CD4-positive, CD25-positive, alpha-beta regulatory T cell (primary cell): ENCODE measurements at regions not wholly inside any gene's neighbourhood (a gene's known extent, or its start where the extent isn't known, plus 50 kb on each side); places are given as distances from the start of the nearest gene placed in this dataset.

Experiments used
- ATAC-seq, 2 donors: fragments of 150-1000 bp; cut with Tn5 transposase; one replicate each; pipeline ENCODE4 v1.10.0; 2021; ENCODE audit warnings: low read depth in 2 of 2, moderate number of reproducible peaks in 2 of 2, moderate library complexity in 1 of 2
- DNase-seq, 3 donors: peaks; one replicate each; pipeline versions ENCODE4 v3.0.0 to v3.0.0-alpha.2; 2012 to 2022; ENCODE audit warnings: mixed read lengths in 1 of 3
- H3K27ac ChIP-seq: one replicate; pipeline ENCODE4 v1.7.0; 2013; ENCODE audit warnings: mild to moderate bottlenecking, low read length; ENCODE audit not compliant: insufficient read depth, poor library complexity, severe bottlenecking
- H3K27me3 ChIP-seq: one replicate; pipeline ENCODE4 v1.7.0; 2013; ENCODE audit warnings: low read length; ENCODE audit not compliant: control insufficient read depth, insufficient read depth
- H3K36me3 ChIP-seq: one replicate; pipeline ENCODE4 v1.7.0; 2013; ENCODE audit warnings: mild to moderate bottlenecking, low read length, moderate library complexity; ENCODE audit not compliant: control insufficient read depth, insufficient read depth
- H3K4me1 ChIP-seq: 2 replicates; pipeline ENCODE4 v1.7.0; 2013; ENCODE audit warnings: mild to moderate bottlenecking, low read length; ENCODE audit not compliant: insufficient read depth, control insufficient read depth, poor library complexity, severe bottlenecking
- H3K4me3 ChIP-seq: one replicate; pipeline ENCODE4 v1.7.0; 2013; ENCODE audit warnings: low read depth, mild to moderate bottlenecking, low read length, moderate library complexity
- H3K9me3 ChIP-seq, 2 experiments: 1 replicate in 1 of 2; 2 replicates in 1 of 2; pipeline ENCODE4 v1.7.0; 2013; ENCODE audit warnings: low read length in 2 of 2, mild to moderate bottlenecking in 1 of 2, moderate library complexity in 1 of 2; ENCODE audit not compliant: control insufficient read depth in 2 of 2
- H3K27ac Mint-ChIP-seq, 3 donors: one replicate each; pipeline ENCODE4 v1.8.0; 2020 to 2022; ENCODE audit warnings: mild to moderate bottlenecking in 3 of 3, mixed read lengths in 3 of 3, moderate library complexity in 2 of 3
- H3K27me3 Mint-ChIP-seq: one replicate; pipeline ENCODE4 v1.8.0; 2022; ENCODE audit warnings: mild to moderate bottlenecking, mixed read lengths
- H3K36me3 Mint-ChIP-seq: one replicate; pipeline ENCODE4 v1.8.0; 2020; ENCODE audit warnings: mixed read lengths
- H3K4me1 Mint-ChIP-seq, 4 donors: one replicate each; pipeline ENCODE4 v1.8.0; 2020 to 2022; ENCODE audit warnings: mixed read lengths in 4 of 4, mild to moderate bottlenecking in 1 of 4
- H3K4me3 Mint-ChIP-seq, 4 donors: one replicate each; pipeline ENCODE4 v1.8.0; 2020 to 2022; ENCODE audit warnings: mild to moderate bottlenecking in 4 of 4, mixed read lengths in 4 of 4, moderate library complexity in 3 of 4
- H3K9me3 Mint-ChIP-seq, 7 donors: one replicate each; pipeline ENCODE4 v1.8.0; 2020 to 2022; ENCODE audit warnings: mixed read lengths in 7 of 7, mild to moderate bottlenecking in 3 of 7, moderate library complexity in 2 of 7

DNA sequence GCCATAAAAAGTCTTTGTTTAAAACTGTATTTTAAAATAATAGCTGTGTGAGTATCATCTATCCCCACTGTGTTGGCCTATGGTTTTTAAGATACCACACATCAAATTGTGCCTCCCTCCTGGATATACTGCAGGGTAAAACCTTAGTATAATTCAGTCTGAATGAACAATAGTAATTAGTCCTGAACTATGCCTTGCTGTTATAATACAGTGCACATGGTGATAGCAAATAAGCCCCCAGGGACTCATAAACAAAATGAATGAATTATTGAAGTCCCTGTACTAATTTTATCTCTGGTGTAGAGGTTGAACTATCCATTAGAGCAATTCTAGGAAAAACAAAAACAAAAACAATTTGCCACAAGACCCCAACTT, 142.7 kb upstream of the ADAMTSL1 start:
- H3K27ac Mint-ChIP-seq: no peak overlapping the region
- no peak overlapping the region for H3K4me3 Mint-ChIP-seq

GRCh38 chr9:18331808-18332209, 142.1 kb upstream of the ADAMTSL1 start:
- no peaks in the 10 kb centered on the region for H3K4me1 ChIP-seq
- DNase-seq (no peak), ATAC-seq (no peak)
- no peaks in the 10 kb centered on the region for H3K36me3 ChIP-seq
- Mint-ChIP-seq H3K27me3 (no peaks in the 10 kb centered on the region), H3K36me3 (no peaks in the 10 kb centered on the region), H3K4me1 (no peaks in the 10 kb centered on the region), H3K27ac (no peak overlapping the region), H3K9me3 (peaks cover 0 to 2% (median 0%) of the 10 kb centered on the region in 7 donors), H3K4me3 (no peak overlapping the region)
- no peaks in the 10 kb centered on the region for H3K27me3 ChIP-seq
- no peak overlapping the region for H3K4me3 ChIP-seq
- H3K27ac ChIP-seq: no peak overlapping the region
- no peaks in the 10 kb centered on the region for H3K9me3 ChIP-seq

More for the DNA sequence above, 142.7 kb upstream of the ADAMTSL1 start:
- no peaks in the 10 kb centered on the region for H3K36me3 Mint-ChIP-seq
- DNase-seq: no peak
- H3K4me3 ChIP-seq: no peak overlapping the region
- H3K27me3 ChIP-seq: no peaks in the 10 kb centered on the region
- no peaks in the 10 kb centered on the region for H3K27me3 Mint-ChIP-seq
- H3K4me1 Mint-ChIP-seq: no peaks in the 10 kb centered on the region
- H3K9me3 ChIP-seq: no peaks in the 10 kb centered on the region
- no peaks in the 10 kb centered on the region for H3K4me1 ChIP-seq
- no peak for ATAC-seq
- peaks cover 0 to 2% (median 0%) of the 10 kb centered on the region in 7 donors for H3K9me3 Mint-ChIP-seq
- no peaks in the 10 kb centered on the region for H3K36me3 ChIP-seq
- no peak overlapping the region for H3K27ac ChIP-seq

DNA sequence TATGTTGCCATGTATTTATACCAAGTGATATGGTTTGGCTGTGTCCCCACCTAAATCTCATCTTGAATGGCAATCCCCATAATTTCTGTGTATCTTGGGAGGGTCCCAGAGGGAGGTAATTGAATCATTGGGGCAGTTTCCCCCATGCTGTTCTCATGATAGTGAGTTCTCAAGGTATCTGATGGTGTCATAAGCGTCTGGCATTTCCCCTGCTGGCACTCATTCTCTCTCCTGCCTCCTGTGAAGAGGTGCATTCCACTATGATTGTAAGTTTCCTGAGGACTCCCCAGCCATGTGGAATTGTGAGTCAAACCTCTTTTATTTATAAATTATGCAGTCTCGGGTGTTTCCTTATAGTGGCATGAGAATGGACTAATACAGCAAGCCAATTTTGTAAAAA, 140.8 kb upstream of the ADAMTSL1 start:
- H3K4me3 Mint-ChIP-seq: no peak overlapping the region
- H3K9me3 Mint-ChIP-seq: peaks cover 0 to 3% (median 0%) of the 10 kb centered on the region in 7 donors
- H3K27ac ChIP-seq: no peak overlapping the region
- no peaks in the 10 kb centered on the region for H3K27me3 ChIP-seq
- H3K4me3 ChIP-seq: no peak overlapping the region
- no peaks in the 10 kb centered on the region for H3K4me1 ChIP-seq
- no peaks in the 10 kb centered on the region for H3K9me3 ChIP-seq
- ATAC-seq (no peak), DNase-seq (no peak)
- no peaks in the 10 kb centered on the region for H3K36me3 ChIP-seq
- H3K27me3 Mint-ChIP-seq: no peaks in the 10 kb centered on the region
- no peaks in the 10 kb centered on the region for H3K36me3 Mint-ChIP-seq
- H3K4me1 Mint-ChIP-seq: no peaks in the 10 kb centered on the region
- no peak overlapping the region for H3K27ac Mint-ChIP-seq

DNA sequence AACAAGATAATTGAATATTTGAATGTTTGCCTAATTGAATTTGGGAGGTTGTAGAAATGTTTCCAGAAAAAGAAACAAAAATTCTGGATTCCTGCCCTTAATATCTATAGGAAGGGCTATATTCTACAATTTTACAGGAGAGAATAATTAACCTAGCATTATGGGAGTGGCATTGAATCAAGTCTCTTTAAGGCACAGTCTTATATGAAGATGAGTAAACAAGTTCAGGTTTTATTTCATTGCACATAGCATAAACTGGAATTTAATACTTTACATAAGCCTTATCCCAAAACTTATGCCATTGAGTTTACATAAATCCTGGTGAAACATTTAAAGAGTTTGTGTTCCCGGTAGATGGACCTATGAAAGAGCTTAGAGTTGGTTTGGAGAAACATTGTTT, 138.1 kb upstream of the ADAMTSL1 start:
- H3K27ac ChIP-seq: no peak overlapping the region
- ATAC-seq: no peak

GRCh38 chr9:18338042-18338441, 135.9 kb upstream of the ADAMTSL1 start:
- Histone ChIP-seq H3K36me3 (no peaks in the 10 kb centered on the region), H3K4me1 (no peaks in the 10 kb centered on the region), H3K4me3 (no peak overlapping the region), H3K27ac (no peak overlapping the region), H3K27me3 (no peaks in the 10 kb centered on the region), H3K9me3 (no peaks in the 10 kb centered on the region)
- no peaks in the 10 kb centered on the region for H3K27me3 Mint-ChIP-seq
- no peak overlapping the region for H3K27ac Mint-ChIP-seq
- H3K9me3 Mint-ChIP-seq: peaks cover 0 to 8% (median 2%) of the 10 kb centered on the region in 7 donors
- DNase-seq (no peak), ATAC-seq (no peak)
- H3K4me3 Mint-ChIP-seq: no peak overlapping the region
- H3K36me3 Mint-ChIP-seq: no peaks in the 10 kb centered on the region
- no peaks in the 10 kb centered on the region for H3K4me1 Mint-ChIP-seq

More for the DNA sequence above, 138.1 kb upstream of the ADAMTSL1 start:
- Histone ChIP-seq H3K4me3 (no peak overlapping the region), H3K36me3 (no peaks in the 10 kb centered on the region), H3K9me3 (no peaks in the 10 kb centered on the region), H3K27me3 (no peaks in the 10 kb centered on the region), H3K4me1 (no peaks in the 10 kb centered on the region)
- Mint-ChIP-seq H3K27ac (no peak overlapping the region), H3K9me3 (peaks cover 0 to 8% (median 2%) of the 10 kb centered on the region in 7 donors), H3K27me3 (no peaks in the 10 kb centered on the region), H3K4me3 (no peak overlapping the region), H3K36me3 (no peaks in the 10 kb centered on the region), H3K4me1 (no peaks in the 10 kb centered on the region)
- no peak for DNase-seq

- no peaks in the 10 kb centered on the region for H3K36me3 ChIP-seq
Measured at GRCh38 chr9:18343784-18344183, 130.2 kb upstream of the ADAMTSL1 start.

DNA sequence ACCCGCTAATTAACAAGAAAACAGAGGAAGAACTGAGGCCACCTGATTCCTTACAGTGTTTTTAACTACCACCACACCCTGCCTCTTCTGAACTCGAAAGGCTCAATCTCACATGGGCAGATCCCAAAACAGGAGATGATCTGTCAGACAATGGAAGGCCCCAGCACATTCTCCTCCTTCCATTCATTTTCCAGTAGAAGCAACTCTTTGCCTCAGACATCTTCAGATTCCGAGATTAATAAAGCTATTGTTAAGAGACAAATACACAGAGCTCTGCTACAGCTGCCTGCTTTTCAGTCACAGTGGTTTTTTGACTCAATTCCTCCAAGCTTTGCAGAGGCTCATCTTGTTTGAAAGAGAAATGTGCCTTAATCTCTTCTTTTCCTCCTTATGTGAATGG, 127.2 kb upstream of the ADAMTSL1 start:
- H3K27me3 ChIP-seq: no peaks in the 10 kb centered on the region
- H3K4me1 ChIP-seq: no peaks in the 10 kb centered on the region
- Mint-ChIP-seq H3K4me3 (no peak overlapping the region), H3K4me1 (no peaks in the 10 kb centered on the region), H3K27me3 (no peaks in the 10 kb centered on the region), H3K36me3 (no peaks in the 10 kb centered on the region), H3K9me3 (peaks cover 0 to 6% (median 0%) of the 10 kb centered on the region in 7 donors), H3K27ac (no peak overlapping the region)
- H3K9me3 ChIP-seq: no peaks in the 10 kb centered on the region
- no peaks in the 10 kb centered on the region for H3K36me3 ChIP-seq
- ATAC-seq (no peak), DNase-seq (no peak)
- no peak overlapping the region for H3K4me3 ChIP-seq
- no peak overlapping the region for H3K27ac ChIP-seq

More at GRCh38 chr9:18343784-18344183, 130.2 kb upstream of the ADAMTSL1 start:
- Mint-ChIP-seq H3K36me3 (no peaks in the 10 kb centered on the region), H3K4me1 (no peaks in the 10 kb centered on the region), H3K4me3 (no peak overlapping the region), H3K27me3 (no peaks in the 10 kb centered on the region), H3K9me3 (peaks cover 0 to 8% (median 3%) of the 10 kb centered on the region in 7 donors), H3K27ac (no peak overlapping the region)
- no peak overlapping the region for H3K27ac ChIP-seq
- H3K9me3 ChIP-seq: no peaks in the 10 kb centered on the region
- no peaks in the 10 kb centered on the region for H3K27me3 ChIP-seq
- ATAC-seq (no peak), DNase-seq (no peak)
- no peak overlapping the region for H3K4me3 ChIP-seq
- no peaks in the 10 kb centered on the region for H3K4me1 ChIP-seq

DNA sequence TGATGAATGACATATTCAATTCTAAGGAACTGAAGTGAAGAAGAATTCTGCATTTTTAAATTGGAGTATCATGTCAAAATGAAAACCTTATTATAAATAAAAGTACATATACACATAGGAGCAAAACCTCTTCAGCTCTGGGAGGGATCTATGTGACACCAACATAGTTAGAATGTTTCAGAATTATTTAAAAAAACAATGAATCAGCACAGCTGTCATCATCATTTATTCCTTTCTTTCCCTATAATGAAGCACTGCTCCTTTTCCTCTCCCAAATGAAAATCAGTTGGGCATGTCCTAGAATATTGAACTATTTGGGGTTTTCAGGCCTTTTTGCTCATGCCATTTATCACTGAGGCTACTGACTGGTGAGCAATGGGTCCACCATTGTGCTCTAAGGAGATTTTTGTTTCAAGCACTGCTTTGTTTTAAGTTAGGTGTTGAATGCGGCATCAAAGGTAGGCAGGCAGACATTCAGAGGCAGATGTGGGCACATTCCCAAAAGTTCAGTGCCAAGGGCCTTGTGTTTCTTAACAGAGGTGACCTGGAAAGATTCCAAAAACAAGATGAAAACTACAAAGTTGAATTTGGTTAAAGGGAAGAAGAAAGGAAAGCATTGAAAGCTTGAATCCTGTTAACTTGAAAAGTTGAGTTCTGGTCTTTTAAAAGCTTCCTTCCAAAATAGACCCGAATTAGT, 126.4 kb upstream of the ADAMTSL1 start:
- no peaks in the 10 kb centered on the region for H3K36me3 ChIP-seq
- H3K27me3 ChIP-seq: no peaks in the 10 kb centered on the region
- no peak overlapping the region for H3K27ac ChIP-seq
- H3K9me3 Mint-ChIP-seq: peaks cover 0 to 6% (median 0%) of the 10 kb centered on the region in 7 donors
- no peak overlapping the region for H3K4me3 Mint-ChIP-seq
- H3K27ac Mint-ChIP-seq: no peak overlapping the region
- no peak for ATAC-seq
- H3K4me1 ChIP-seq: no peaks in the 10 kb centered on the region
- H3K9me3 ChIP-seq: no peaks in the 10 kb centered on the region
- no peaks in the 10 kb centered on the region for H3K36me3 Mint-ChIP-seq
- no peak for DNase-seq
- no peak overlapping the region for H3K4me3 ChIP-seq
- no peaks in the 10 kb centered on the region for H3K27me3 Mint-ChIP-seq
- no peaks in the 10 kb centered on the region for H3K4me1 Mint-ChIP-seq
